Calu3 (cell line): ENCODE measurements at regions not wholly inside any gene's neighbourhood (a gene's known extent, or its start where the extent isn't known, plus 50 kb on each side); places are given as distances from the start of the nearest gene placed in this dataset.
"Not testable (repeated sequence)": the region's sequence is repeated elsewhere in the genome, so short reads cannot be mapped to it uniquely, and the experiment has no call there.

ENCODE experiments used
- BruUV-seq: library from RNA; stranded (reverse); fragments of 400-500 nt; replicated peaks from 2 replicates; lab custom pipeline; 2021; lab: Mats Ljungman, UMichigan
- CTCF ChIA-PET: fragments of 300-600 bp; sonication (Branson Sonifier 250); formaldehyde crosslinking; loops from one replicate; lab custom pipeline; 2022; ENCODE audit warnings: antibody characterized with exemption; lab: Charles Lee
- DNase-seq: peaks from one replicate; pipeline ENCODE4 v3.0.0; 2022
- H3K27ac Mint-ChIP-seq: one replicate; pipeline ENCODE4 v1.8.0; 2022; ENCODE audit warnings: mixed read lengths; ENCODE audit not compliant: unreplicated experiment
- H3K27me3 Mint-ChIP-seq: one replicate; pipeline ENCODE4 v1.8.0; 2022; ENCODE audit warnings: mixed read lengths; ENCODE audit not compliant: unreplicated experiment
- H3K36me3 Mint-ChIP-seq: one replicate; pipeline ENCODE4 v1.8.0; 2022; ENCODE audit warnings: mild to moderate bottlenecking, moderate library complexity, mixed read lengths; ENCODE audit not compliant: insufficient read depth, unreplicated experiment
- H3K4me1 Mint-ChIP-seq: one replicate; pipeline ENCODE4 v1.8.0; 2022; ENCODE audit warnings: mild to moderate bottlenecking, low read depth, mixed read lengths; ENCODE audit not compliant: unreplicated experiment
- H3K4me3 Mint-ChIP-seq: one replicate; pipeline ENCODE4 v1.8.0; 2022; ENCODE audit warnings: mild to moderate bottlenecking, low read depth, moderate library complexity, mixed read lengths; ENCODE audit not compliant: unreplicated experiment
- H3K9me3 Mint-ChIP-seq: one replicate; pipeline ENCODE4 v1.8.0; 2022; ENCODE audit warnings: low read depth, mixed read lengths; ENCODE audit not compliant: unreplicated experiment
- intact Hi-C: fragments of 100-400 bp; cut with micrococcal nuclease; formaldehyde crosslinking; loops from one replicate; pipeline ENCODE4 v1.10.0; 2022; ENCODE audit not compliant: unreplicated experiment
- TF ChIP-seq, protein P1 (sequence below): fragments of 200-600 bp; IDR thresholded peaks from one replicate; pipeline ENCODE4 v1.8.0; 2022; ENCODE audit warnings: antibody characterized with exemption; ENCODE audit not compliant: unreplicated experiment

DNA sequence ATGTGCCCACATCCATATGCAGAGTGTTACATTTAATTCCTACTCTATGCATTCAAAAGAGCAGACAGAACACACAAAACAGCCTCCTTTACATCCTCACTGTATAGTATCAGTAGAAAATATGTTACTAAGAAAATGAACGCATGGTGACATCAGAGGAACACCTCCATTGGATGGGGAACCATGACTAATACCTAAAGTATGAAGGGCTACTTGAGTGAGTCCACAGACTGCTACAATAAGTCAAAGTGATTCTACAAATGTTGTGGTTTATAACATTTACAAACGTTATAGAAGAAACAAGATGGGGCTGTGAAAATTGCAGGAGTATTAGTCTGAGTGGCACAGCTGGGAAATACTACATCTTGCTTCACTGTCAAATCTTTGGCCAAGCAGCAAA, 1830.9 kb upstream of the PIK3C3 start:
- no peaks in the 10 kb centered on the region for H3K9me3 Mint-ChIP-seq
- no peaks in the 10 kb centered on the region for H3K4me1 Mint-ChIP-seq
- CTCF ChIA-PET, result no interaction called here
- no TSS peak for BruUV-seq
- no peaks in the 10 kb centered on the region for H3K27me3 Mint-ChIP-seq
- DNase-seq, result peak; percentile 3
- no peak overlapping the region for H3K27ac Mint-ChIP-seq
- TF ChIP-seq, protein P1, sequence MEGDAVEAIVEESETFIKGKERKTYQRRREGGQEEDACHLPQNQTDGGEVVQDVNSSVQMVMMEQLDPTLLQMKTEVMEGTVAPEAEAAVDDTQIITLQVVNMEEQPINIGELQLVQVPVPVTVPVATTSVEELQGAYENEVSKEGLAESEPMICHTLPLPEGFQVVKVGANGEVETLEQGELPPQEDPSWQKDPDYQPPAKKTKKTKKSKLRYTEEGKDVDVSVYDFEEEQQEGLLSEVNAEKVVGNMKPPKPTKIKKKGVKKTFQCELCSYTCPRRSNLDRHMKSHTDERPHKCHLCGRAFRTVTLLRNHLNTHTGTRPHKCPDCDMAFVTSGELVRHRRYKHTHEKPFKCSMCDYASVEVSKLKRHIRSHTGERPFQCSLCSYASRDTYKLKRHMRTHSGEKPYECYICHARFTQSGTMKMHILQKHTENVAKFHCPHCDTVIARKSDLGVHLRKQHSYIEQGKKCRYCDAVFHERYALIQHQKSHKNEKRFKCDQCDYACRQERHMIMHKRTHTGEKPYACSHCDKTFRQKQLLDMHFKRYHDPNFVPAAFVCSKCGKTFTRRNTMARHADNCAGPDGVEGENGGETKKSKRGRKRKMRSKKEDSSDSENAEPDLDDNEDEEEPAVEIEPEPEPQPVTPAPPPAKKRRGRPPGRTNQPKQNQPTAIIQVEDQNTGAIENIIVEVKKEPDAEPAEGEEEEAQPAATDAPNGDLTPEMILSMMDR, result no peak
- H3K36me3 Mint-ChIP-seq, result no peaks in the 10 kb centered on the region
- H3K4me3 Mint-ChIP-seq, result no peak overlapping the region
- intact Hi-C loops, result no loop called here

DNA sequence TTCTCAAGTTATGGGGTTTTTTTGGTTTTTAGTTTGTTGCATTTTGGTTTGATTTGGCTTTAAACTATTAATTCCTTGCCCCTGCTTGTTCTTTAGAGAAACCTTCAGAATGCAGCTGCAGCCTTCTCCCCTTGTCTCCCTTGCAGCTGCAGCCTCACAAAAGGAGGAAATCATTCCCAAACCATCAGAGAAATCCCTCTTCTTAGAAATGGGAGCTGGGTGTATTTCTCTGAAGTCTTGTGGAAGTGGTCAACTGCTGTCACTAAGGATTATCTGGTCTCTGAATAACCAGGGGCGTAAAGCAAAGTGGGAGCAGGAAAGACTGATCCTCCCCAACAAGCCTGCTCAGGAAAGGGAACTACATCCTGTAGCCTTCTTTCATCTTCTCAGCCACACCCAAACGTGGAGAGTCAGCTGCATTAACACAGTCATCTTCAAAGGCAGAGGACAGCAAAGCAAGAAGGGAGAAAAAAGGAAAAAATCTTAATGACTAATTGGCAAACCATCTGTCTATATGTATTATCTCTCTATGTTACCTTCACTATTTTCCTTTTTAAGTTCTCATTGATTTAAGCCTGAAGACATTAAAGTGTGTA, 1834.1 kb upstream of the PIK3C3 start:
- CTCF ChIA-PET, result no interaction called here
- peaks cover 7% of the 10 kb centered on the region for H3K9me3 Mint-ChIP-seq
- TF ChIP-seq, protein P1, result no peak
- H3K27ac Mint-ChIP-seq, result no peak overlapping the region
- intact Hi-C loops, result no loop called here
- H3K36me3 Mint-ChIP-seq, result no peaks in the 10 kb centered on the region
- DNase-seq, result no peak
- no TSS peak for BruUV-seq
- no peaks in the 10 kb centered on the region for H3K4me1 Mint-ChIP-seq
- H3K4me3 Mint-ChIP-seq, result no peak overlapping the region
- H3K27me3 Mint-ChIP-seq, result peaks cover 13% of the 10 kb centered on the region

DNA sequence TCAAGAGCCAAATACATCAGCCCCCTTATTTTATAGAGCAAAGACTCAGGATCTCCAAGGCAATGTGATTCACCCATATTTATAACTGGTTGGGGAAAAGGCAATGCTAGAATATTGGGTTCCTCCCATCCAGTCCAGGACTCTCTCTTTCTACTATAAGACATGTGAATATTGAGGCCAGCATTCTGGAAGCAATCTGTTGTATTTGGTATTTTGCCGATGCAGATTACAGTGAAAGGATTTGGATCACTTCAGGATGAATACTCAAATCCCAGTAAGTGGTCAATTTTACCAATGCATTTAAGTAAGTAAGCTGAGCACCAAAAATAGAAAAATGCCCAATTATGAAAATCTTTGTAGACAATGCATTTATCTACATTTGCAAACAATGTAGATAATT, 1834.7 kb upstream of the PIK3C3 start:
- H3K9me3 Mint-ChIP-seq, result peaks cover 7% of the 10 kb centered on the region
- intact Hi-C loops, result no loop called here
- DNase-seq, result no peak
- no TSS peak for BruUV-seq
- H3K4me1 Mint-ChIP-seq, result no peaks in the 10 kb centered on the region
- peaks cover 13% of the 10 kb centered on the region for H3K27me3 Mint-ChIP-seq
- H3K4me3 Mint-ChIP-seq, result no peak overlapping the region
- no peaks in the 10 kb centered on the region for H3K36me3 Mint-ChIP-seq
- no peak overlapping the region for H3K27ac Mint-ChIP-seq
- TF ChIP-seq, protein P1, result no peak
- CTCF ChIA-PET, result no interaction called here

DNA sequence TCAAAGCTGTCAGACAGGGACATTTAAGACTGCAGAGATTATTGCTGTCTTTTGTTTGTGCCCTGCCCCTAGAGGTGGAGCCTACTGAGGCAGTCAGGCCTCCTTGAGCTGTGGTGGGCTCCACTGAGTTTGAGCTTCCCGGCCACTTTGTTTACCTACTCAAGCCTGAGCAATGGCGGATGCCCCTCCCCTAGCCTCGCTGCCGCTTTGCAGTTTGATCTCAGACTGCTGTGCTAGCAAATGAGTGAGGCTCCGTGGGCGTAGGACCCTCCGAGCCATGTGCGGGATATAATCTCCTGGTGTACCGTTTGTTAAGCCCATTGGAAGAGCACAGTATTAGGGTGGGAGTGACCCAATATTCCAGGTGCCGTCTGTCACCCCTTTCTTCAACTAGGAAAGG, 1835.5 kb upstream of the PIK3C3 start:
- H3K27ac Mint-ChIP-seq, H3K36me3 Mint-ChIP-seq, H3K9me3 Mint-ChIP-seq, DNase-seq, H3K4me3 Mint-ChIP-seq, BruUV-seq, H3K4me1 Mint-ChIP-seq, CTCF ChIA-PET, intact Hi-C loops: not testable (repeated sequence)
- peaks cover 13% of the 10 kb centered on the region for H3K27me3 Mint-ChIP-seq

DNA sequence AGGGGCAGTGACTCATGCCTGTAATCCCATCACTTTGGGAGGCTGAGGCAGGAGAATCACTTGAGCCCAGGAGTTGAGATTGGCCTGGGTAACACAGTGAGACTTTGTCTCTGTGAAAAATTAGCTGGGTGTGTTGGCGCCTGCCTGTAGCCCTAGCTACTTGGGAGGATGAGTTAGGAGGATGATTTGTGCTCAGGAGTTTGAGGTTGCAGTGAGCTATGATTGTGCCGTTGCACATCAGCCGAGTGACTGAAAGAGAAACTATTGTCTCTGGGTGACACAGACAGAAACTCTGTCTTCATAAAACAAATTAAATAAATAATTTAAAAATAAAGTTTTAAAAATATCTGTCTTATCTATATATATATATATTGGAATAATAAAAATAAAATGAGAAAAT, 1844.6 kb upstream of the PIK3C3 start:
- H3K27ac Mint-ChIP-seq, result no peak overlapping the region
- CTCF ChIA-PET, result no interaction called here
- H3K9me3 Mint-ChIP-seq, result no peaks in the 10 kb centered on the region
- no peaks in the 10 kb centered on the region for H3K36me3 Mint-ChIP-seq
- TF ChIP-seq, protein P1, result no peak
- no peak overlapping the region for H3K4me3 Mint-ChIP-seq
- intact Hi-C loops, result no loop called here
- H3K27me3 Mint-ChIP-seq, result no peaks in the 10 kb centered on the region
- no TSS peak for BruUV-seq
- no peaks in the 10 kb centered on the region for H3K4me1 Mint-ChIP-seq
- DNase-seq, result no peak
